ENCODE measurements at regions not wholly inside any gene's neighbourhood (a gene's known extent, or its start where the extent isn't known, plus 50 kb on each side); places are given as distances from the start of the nearest gene placed in this dataset.

DNA sequence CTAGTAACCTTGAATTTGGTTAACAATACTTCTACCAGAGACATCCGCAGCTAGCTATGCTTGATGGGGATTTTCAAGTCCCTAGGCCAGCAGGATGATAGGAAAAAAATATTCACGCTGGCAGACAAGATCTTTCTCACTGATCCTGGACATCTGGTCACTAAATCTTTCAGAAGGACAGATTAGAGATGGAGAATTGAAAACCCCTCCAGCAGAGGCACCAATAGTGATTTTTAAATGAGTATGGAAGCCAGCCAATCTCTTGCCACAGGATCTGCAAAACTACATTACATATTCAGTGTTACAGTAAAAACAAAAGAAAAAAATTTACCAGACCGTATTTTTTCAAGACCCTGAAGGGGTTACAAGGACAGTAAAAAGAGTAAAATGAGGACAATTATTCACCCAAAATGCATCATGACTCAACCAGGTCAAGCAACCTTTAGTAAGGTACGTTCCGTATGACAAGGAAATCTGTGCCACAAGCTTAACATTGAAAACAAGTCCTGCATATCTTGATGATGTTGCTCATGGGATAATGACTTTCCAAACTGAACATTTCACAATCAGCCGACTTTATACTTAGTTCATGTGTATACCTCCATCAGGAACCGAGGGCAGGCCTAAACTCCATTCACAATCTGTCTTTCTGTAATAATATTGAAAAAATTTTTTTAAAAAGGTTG lies 239.5 kb downstream of the GXYLT1 start:
- H3K4me2 ChIP-seq (ENCODE audit: low read depth, low read length, poor library complexity, severe bottlenecking) = no peak overlapping the region
- H3K79me2 ChIP-seq (ENCODE audit: insufficient read depth, low read length) = no peaks in the 10 kb centered on the region
- TF ChIP-seq, protein P1, sequence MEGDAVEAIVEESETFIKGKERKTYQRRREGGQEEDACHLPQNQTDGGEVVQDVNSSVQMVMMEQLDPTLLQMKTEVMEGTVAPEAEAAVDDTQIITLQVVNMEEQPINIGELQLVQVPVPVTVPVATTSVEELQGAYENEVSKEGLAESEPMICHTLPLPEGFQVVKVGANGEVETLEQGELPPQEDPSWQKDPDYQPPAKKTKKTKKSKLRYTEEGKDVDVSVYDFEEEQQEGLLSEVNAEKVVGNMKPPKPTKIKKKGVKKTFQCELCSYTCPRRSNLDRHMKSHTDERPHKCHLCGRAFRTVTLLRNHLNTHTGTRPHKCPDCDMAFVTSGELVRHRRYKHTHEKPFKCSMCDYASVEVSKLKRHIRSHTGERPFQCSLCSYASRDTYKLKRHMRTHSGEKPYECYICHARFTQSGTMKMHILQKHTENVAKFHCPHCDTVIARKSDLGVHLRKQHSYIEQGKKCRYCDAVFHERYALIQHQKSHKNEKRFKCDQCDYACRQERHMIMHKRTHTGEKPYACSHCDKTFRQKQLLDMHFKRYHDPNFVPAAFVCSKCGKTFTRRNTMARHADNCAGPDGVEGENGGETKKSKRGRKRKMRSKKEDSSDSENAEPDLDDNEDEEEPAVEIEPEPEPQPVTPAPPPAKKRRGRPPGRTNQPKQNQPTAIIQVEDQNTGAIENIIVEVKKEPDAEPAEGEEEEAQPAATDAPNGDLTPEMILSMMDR (conservative IDR thresholded peaks at IDR 0.05; ENCODE audit: low read length) = no peak
- TF ChIP-seq EZH2phosphoT487 (IDR thresholded peaks at IDR 0.05; ENCODE audit: borderline replicate concordance) = no peak
- no peaks in the 10 kb centered on the region for H3F3A ChIP-seq (ENCODE audit: low read depth)
- H2AFZ ChIP-seq (ENCODE audit: low read length) = no peak overlapping the region
- H3K9ac ChIP-seq (ENCODE audit: low read depth, low read length, poor library complexity, severe bottlenecking) = no peak overlapping the region
- H3K27me3 ChIP-seq (ENCODE audit: insufficient read depth, low read length, poor library complexity, severe bottlenecking) = no peaks in the 10 kb centered on the region
- no peaks in the 10 kb centered on the region for H3K9me3 ChIP-seq (ENCODE audit: insufficient read depth, low read depth, low read length)
- no peak overlapping the region for H3K4me3 ChIP-seq (ENCODE audit: low read length, poor library complexity, severe bottlenecking)
- H3K9me2 ChIP-seq (replicated peaks; ENCODE audit: low read depth, low read length) = no peaks in the 10 kb centered on the region
- no peaks in the 10 kb centered on the region for H3K4me1 ChIP-seq (ENCODE audit: insufficient read depth, low read length, poor library complexity, severe bottlenecking)
- H4K20me1 ChIP-seq (ENCODE audit: insufficient read depth, low read length, poor library complexity, severe bottlenecking) = no peaks in the 10 kb centered on the region
- H3K36me3 ChIP-seq (ENCODE audit: insufficient read depth, low read length) = no peaks in the 10 kb centered on the region

DNA sequence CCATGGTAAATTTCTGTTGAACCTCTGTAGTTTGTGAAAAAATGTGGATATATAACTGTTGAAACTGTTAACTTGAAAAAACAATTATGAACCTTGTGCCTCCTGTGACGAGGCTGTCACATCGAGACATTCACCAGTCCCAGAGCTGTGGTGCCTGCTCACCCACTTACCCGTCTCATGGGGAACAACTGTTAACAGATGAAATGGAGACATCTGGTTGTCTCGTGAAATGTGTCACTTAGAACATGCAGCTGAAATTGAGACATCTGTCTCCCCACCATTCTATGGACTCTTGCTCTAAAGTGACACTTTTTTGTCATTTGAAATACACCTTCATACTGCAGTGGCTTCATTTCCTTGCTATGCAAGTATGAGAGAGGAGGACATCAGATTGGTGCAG lies 240.6 kb downstream of the GXYLT1 start:
- Histone ChIP-seq H3K4me1 (ENCODE audit: insufficient read depth, low read length, poor library complexity, severe bottlenecking) (no peaks in the 10 kb centered on the region), H3K9ac (ENCODE audit: low read depth, low read length, poor library complexity, severe bottlenecking) (no peak overlapping the region), H2AFZ (ENCODE audit: low read length) (no peak overlapping the region), H3K4me2 (ENCODE audit: low read depth, low read length, poor library complexity, severe bottlenecking) (no peak overlapping the region), H3K36me3 (ENCODE audit: insufficient read depth, low read length) (no peaks in the 10 kb centered on the region), H3K79me2 (ENCODE audit: insufficient read depth, low read length) (no peaks in the 10 kb centered on the region), H3K4me3 (ENCODE audit: low read length, poor library complexity, severe bottlenecking) (no peak overlapping the region), H3F3A (ENCODE audit: low read depth) (no peaks in the 10 kb centered on the region), H4K20me1 (ENCODE audit: insufficient read depth, low read length, poor library complexity, severe bottlenecking) (no peaks in the 10 kb centered on the region), H3K9me3 (ENCODE audit: insufficient read depth, low read depth, low read length) (no peaks in the 10 kb centered on the region), H3K27me3 (ENCODE audit: insufficient read depth, low read length, poor library complexity, severe bottlenecking) (no peaks in the 10 kb centered on the region), H3K9me2 (replicated peaks; ENCODE audit: low read depth, low read length) (no peaks in the 10 kb centered on the region)
- TF ChIP-seq, protein P1 (conservative IDR thresholded peaks at IDR 0.05; ENCODE audit: low read length) = no peak
- TF ChIP-seq EZH2phosphoT487 (IDR thresholded peaks at IDR 0.05; ENCODE audit: borderline replicate concordance) = no peak

DNA sequence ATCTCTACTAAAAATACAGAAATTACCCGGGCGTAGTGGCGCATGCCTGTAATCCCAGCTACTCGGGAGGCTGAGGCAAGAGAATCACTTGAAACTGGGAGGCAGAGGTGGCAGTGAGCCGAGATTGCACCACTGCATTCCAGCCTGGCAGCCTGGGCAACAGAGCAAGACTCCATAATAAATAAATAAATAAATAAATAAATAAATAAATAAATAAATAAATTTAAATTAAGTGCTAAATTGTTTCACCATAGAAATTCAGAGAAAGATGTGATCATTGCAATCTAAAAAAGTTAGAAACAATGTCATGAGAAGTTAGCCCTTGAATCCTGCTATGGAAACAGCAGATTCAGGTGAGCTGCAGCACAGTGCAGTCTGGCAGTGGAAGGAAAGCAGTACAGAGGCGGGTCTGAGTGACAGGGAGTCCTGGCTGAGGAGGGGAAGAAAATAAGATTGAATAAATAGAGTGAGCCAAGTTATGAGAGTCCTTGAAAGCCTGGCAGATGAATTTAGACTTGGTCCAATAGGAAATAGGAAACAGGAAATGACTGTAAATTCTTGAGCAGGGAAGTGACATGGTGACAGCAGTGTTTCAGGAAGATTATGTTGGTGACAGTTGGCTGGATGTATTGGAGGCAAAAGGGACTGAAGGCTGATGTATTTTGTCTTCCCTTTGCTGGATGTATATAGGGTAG lies 241.5 kb downstream of the GXYLT1 start:
- H3K4me3 ChIP-seq (ENCODE audit: low read length, poor library complexity, severe bottlenecking) = no peak overlapping the region
- no peak overlapping the region for H3K9ac ChIP-seq (ENCODE audit: low read depth, low read length, poor library complexity, severe bottlenecking)
- peak overlapping the region; percentile 76 for H2AFZ ChIP-seq (ENCODE audit: low read length)
- no peak overlapping the region for H3K4me2 ChIP-seq (ENCODE audit: low read depth, low read length, poor library complexity, severe bottlenecking)
- H3K4me1 ChIP-seq (ENCODE audit: insufficient read depth, low read length, poor library complexity, severe bottlenecking) = no peaks in the 10 kb centered on the region
- H4K20me1 ChIP-seq (ENCODE audit: insufficient read depth, low read length, poor library complexity, severe bottlenecking) = no peaks in the 10 kb centered on the region
- H3K79me2 ChIP-seq (ENCODE audit: insufficient read depth, low read length) = no peaks in the 10 kb centered on the region
- no peaks in the 10 kb centered on the region for H3F3A ChIP-seq (ENCODE audit: low read depth)
- H3K9me2 ChIP-seq (replicated peaks; ENCODE audit: low read depth, low read length) = no peaks in the 10 kb centered on the region
- H3K36me3 ChIP-seq (ENCODE audit: insufficient read depth, low read length) = no peaks in the 10 kb centered on the region
- H3K27me3 ChIP-seq (ENCODE audit: insufficient read depth, low read length, poor library complexity, severe bottlenecking) = no peaks in the 10 kb centered on the region
- no peaks in the 10 kb centered on the region for H3K9me3 ChIP-seq (ENCODE audit: insufficient read depth, low read depth, low read length)
- TF ChIP-seq, protein P1 (conservative IDR thresholded peaks at IDR 0.05; ENCODE audit: low read length) = no peak
- TF ChIP-seq EZH2phosphoT487 (IDR thresholded peaks at IDR 0.05; ENCODE audit: borderline replicate concordance) = no peak

All from Loucy (cell line).